HG02588 (cell line): ENCODE measurements at regions not wholly inside any gene's neighbourhood (a gene's known extent, or its start where the extent isn't known, plus 50 kb on each side); places are given as distances from the start of the nearest gene placed in this dataset.

Experiments used
- ATAC-seq: cut with Tn5 transposase; IDR thresholded peaks from one replicate; pipeline ENCODE4 v1.9.1; 2021; ENCODE audit warnings: mild to moderate bottlenecking, moderate library complexity; ENCODE audit not compliant: unreplicated experiment

- ATAC-seq = no peak
Measured at GRCh38 chr10:29694121-29694520, 59.4 kb upstream of the SVIL start.

GRCh38 chr10:29692121-29692539, 57.4 kb upstream of the SVIL start:
- ATAC-seq = no peak

GRCh38 chr10:29691564-29692072, 56.8 kb upstream of the SVIL start:
- no peak for ATAC-seq

GRCh38 chr10:29689001-29689400, 54.2 kb upstream of the SVIL start:
- ATAC-seq = no peak

GRCh38 chr10:29688230-29688661, 53.5 kb upstream of the SVIL start:
- ATAC-seq = no peak

- no peak for ATAC-seq
Measured at GRCh38 chr10:29687421-29688164, 52.8 kb upstream of the SVIL start.

- ATAC-seq = no peak
Measured at GRCh38 chr10:29685506-29685905, 50.7 kb upstream of the SVIL start.
